ENCODE measurements at regions not wholly inside any gene's neighbourhood (a gene's known extent, or its start where the extent isn't known, plus 50 kb on each side); places are given as distances from the start of the nearest gene placed in this dataset.

DNA sequence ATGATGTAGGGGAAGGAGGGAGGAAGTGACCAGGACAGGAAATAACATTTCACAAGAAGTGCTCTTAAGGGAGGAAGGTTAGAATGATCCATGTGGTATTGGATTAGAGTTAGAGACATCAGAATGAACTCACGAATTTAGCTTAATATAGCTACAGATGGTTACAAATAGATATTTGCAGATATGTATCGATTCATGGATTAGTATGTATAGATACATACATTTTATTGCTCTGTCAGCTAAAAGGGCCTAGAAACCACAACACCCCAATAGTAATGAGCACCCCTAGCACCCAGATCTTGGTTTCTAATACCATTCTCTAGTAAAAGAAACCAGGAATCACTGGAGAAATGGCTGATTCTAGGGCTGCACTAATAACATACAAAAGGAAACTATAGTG, 59.6 kb upstream of the LTBP1 start:
- Histone ChIP-seq H3K27me3 (no peaks in the 10 kb centered on the region), H3K27ac (no peak overlapping the region), H3K4me1 (no peaks in the 10 kb centered on the region), H3K36me3 (no peaks in the 10 kb centered on the region), H3K4me3 (no peak overlapping the region), H3K9me3 (peaks cover 0 to 14% of the 10 kb centered on the region in 2 donors)
- intact Hi-C loops (cut with DNase I) = no loop called here
- ATAC-seq (no peak), DNase-seq (no peak)
- TF ChIP-seq, protein P1, sequence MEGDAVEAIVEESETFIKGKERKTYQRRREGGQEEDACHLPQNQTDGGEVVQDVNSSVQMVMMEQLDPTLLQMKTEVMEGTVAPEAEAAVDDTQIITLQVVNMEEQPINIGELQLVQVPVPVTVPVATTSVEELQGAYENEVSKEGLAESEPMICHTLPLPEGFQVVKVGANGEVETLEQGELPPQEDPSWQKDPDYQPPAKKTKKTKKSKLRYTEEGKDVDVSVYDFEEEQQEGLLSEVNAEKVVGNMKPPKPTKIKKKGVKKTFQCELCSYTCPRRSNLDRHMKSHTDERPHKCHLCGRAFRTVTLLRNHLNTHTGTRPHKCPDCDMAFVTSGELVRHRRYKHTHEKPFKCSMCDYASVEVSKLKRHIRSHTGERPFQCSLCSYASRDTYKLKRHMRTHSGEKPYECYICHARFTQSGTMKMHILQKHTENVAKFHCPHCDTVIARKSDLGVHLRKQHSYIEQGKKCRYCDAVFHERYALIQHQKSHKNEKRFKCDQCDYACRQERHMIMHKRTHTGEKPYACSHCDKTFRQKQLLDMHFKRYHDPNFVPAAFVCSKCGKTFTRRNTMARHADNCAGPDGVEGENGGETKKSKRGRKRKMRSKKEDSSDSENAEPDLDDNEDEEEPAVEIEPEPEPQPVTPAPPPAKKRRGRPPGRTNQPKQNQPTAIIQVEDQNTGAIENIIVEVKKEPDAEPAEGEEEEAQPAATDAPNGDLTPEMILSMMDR (IDR thresholded peaks at IDR 0.05) = no peak

DNA sequence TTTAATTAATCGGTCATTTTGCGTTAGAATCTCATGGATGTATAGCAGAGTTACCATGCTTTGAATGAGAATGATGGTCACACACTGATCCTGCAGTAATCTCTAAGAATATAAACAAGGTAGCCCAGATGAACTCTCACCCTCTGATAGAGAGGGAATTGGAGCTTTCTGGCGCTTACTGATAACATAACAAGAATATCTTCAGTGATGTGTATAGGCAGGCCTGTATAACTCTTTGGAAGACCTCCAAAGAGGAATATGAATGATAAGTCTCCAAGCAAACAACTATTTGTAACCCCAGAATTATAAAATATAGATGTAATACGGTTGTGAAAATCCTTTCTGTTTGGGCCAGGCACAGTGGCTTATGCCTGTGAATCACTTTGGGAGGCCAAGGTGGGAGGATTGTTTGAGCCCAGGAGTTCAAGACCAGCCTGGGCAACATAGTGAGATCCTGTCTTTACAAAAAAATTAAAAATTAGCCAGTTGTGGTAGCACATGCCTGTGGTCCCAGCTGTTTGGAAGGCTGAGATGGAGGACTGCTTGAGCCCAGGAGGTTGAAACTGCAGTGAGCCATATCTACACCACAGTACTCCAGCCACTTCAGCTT, 52.5 kb upstream of the LTBP1 start:
- Histone ChIP-seq H3K9me3 (peaks cover 0 to 6% of the 10 kb centered on the region in 2 donors), H3K4me3 (no peak overlapping the region), H3K36me3 (no peaks in the 10 kb centered on the region), H3K27ac (no peak overlapping the region), H3K4me1 (no peaks in the 10 kb centered on the region), H3K27me3 (no peaks in the 10 kb centered on the region)
- TF ChIP-seq, protein P1 (IDR thresholded peaks at IDR 0.05) = no peak
- DNase-seq = no peak
- no peak for ATAC-seq
- intact Hi-C loops (cut with DNase I) = no loop called here

DNA sequence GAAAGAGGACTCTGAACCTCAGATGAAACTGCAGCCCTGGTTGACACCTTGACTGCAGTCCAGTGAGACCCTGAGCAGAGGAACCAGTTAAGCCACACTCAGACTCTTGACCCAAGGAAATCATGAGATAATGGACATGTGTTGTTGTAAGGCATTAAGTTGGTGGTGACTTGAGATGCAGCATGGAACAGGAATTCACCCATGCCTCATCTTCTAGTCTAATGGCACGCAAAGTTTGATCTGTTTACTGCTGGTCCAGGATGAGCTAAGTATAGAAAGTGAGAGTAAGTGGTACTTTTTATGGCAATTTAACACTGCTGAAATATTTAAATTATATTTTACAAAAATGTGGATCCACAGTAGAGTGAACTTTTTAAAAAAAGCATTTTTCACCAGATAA, 51.3 kb upstream of the LTBP1 start:
- DNase-seq (no peak), ATAC-seq (no peak)
- TF ChIP-seq, protein P1 (IDR thresholded peaks at IDR 0.05) = no peak
- Histone ChIP-seq H3K4me1 (no peaks in the 10 kb centered on the region), H3K4me3 (no peak overlapping the region), H3K27ac (no peak overlapping the region), H3K36me3 (no peaks in the 10 kb centered on the region), H3K9me3 (peaks cover 0 to 6% of the 10 kb centered on the region in 2 donors), H3K27me3 (no peaks in the 10 kb centered on the region)
- intact Hi-C loops (cut with DNase I) = no loop called here

Measured in left lung (tissue), 4 donors.